NCI-H226 (cell line): ENCODE measurements at regions not wholly inside any gene's neighbourhood (a gene's known extent, or its start where the extent isn't known, plus 50 kb on each side); places are given as distances from the start of the nearest gene placed in this dataset.
"Not testable (repeated sequence)": the region's sequence is repeated elsewhere in the genome, so short reads cannot be mapped to it uniquely, and the experiment has no call there.

Source experiments
- DNase-seq: peaks from one replicate; pipeline ENCODE4 v3.0.0-alpha.2; 2015

DNA sequence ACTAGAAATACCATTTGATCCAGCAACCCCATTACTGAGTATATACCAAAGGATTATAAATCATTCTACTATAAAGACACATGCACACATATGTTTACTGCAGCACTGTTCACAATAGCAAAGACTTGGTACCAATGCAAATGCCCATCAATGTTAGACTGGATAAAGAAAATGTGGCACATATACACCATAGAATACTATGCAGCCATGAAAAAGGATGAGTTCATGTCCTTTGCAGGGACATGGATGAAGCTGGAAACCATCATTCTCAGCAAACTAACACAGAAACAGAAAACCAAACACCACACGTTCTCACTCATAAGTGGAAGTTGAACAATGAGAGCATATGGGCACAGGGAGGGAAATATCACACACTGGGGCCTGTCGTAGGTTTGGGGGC is 106.0 kb downstream of the SPATA18 start:
- not testable (repeated sequence) for DNase-seq

- DNase-seq = no peak
Measured at GRCh38 chr4:52157641-52158316, 106.7 kb downstream of the SPATA18 start.

DNA sequence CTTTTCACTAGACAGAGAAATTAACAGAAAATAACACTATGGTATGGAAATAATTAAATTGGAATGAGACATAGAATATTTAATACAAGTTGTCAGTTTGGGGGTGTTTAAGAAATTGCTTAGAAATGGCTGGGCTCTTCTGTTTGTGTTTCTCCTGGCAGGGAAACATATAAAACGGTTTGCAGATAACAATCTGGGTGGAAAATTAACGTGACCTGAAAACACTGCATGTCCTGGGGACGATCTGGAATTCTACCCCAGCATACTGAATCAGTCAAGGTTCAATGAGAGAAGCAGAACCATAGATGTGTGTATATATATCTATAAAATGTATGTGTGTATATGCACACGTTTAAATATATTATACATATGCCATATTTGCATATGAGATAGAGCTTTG is 109.8 kb downstream of the SPATA18 start:
- DNase-seq = no peak

DNA sequence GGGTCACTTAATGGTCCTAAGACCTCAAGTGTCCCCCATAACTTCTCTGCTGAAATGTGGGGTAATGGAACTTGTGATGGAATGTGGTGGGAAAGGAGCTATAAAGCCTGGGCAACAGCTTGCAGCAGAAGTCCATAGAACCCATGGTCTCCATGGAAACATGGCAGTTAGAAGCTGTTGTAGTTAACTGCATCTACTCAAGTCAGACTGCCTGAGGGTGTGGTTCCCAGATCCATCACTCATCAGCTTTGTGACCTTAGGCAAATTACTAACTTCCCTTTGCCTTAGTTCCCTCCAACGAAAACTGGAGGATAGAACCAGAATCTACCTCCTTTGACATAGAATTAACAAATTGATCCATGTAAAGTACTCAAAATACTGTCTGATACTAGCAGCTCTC is 113.0 kb downstream of the SPATA18 start:
- no peak for DNase-seq

GRCh38 chr4:52172166-52172565 is 121.1 kb downstream of the SPATA18 start:
- DNase-seq = no peak

- no peak for DNase-seq
Measured at GRCh38 chr4:52173470-52174045, 122.5 kb downstream of the SPATA18 start.

GRCh38 chr4:52187603-52188002 is 136.5 kb downstream of the SPATA18 start:
- no peak for DNase-seq

DNA sequence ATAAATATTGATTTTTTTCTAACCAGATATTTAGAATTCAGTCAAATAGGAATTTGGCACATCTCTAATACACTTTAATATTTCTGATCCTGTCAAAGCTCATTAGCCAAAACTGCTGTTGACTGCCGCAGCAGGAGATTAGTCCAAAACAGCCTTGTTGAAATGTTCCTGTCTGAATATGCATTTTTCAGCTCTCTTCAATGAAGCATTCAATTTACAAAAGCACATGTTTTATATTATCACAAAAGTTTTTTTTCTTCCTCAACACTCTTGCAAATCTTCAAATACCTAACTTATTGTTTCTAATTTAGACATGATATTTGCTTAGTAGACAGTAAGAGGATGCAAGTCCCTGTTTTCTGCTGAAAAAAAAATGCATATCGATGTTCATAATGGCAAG is 140.9 kb downstream of the SPATA18 start:
- no peak for DNase-seq

DNA sequence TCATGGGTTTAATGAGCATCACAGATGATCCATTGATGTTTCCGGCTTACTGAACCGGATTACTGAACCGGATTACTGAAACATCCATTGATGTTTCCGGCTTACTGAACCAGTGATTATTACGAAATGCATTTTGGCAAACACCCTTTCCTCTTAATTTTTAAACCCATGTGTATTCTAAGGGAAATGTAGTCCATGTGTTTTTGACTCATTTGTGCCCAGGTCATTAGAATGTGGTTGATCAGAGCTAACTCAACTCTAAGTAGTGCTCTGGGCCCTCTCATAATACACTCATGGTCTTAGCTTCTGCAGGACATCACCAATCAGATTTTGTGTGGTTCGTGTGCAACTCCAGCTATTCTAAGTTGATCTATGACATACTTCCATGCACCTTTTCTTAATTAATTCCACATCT is 141.6 kb downstream of the SPATA18 start:
- DNase-seq = no peak

DNA sequence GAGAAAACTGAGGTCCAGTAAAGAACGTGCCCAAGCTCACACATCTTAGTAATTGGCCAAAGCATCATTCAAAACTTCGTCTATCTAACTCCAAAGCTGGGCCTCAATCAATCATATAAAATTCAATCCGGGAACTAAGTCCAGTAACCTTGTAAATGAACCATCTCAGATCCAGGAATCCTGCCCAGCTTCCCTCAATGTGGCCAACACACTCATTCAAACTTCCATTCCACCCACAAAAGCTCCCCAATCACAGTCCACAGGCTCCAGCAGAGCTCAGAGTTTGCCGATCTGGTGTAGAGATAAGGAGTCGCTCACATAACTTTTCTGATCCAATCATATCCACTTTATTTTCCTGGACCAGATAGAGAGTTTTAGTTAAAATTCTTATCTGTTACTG is 144.8 kb downstream of the SPATA18 start:
- DNase-seq = no peak

- DNase-seq = no peak
Measured at GRCh38 chr4:52196606-52197130, 145.6 kb downstream of the SPATA18 start.

- DNase-seq = no peak
Measured at GRCh38 chr4:52197306-52197705, 146.2 kb downstream of the SPATA18 start.

DNA sequence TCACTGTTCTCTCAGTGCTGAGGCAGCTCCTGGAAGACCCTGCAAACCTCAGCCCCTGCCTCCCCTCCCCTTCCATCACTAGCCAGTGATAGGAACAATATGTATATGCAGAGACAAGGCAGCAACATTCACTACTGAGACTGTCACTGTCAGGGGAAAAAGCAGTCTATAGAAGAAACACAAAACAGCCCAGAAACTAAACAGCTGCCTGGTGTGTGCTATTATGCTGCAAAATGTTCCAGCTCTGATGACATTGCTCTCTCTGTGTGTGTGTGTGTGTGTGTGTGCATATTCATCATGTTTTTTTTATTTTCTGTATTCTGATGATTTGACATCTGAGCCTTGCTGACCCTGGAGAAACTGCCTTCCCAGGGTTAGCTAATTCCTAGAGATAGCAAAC is 147.2 kb downstream of the SPATA18 start:
- DNase-seq = no peak

GRCh38 chr4:52199574-52200338 is 148.7 kb downstream of the SPATA18 start:
- peak; percentile 77 for DNase-seq

- DNase-seq = no peak
Measured at GRCh38 chr4:52200339-52200725, 149.2 kb downstream of the SPATA18 start.

GRCh38 chr4:52201715-52202114 is 150.6 kb downstream of the SPATA18 start:
- no peak for DNase-seq

GRCh38 chr4:52202251-52202779 is 151.2 kb downstream of the SPATA18 start:
- no peak for DNase-seq

- no peak for DNase-seq
Measured at GRCh38 chr4:52202931-52203330, 151.8 kb downstream of the SPATA18 start.

- no peak for DNase-seq
Measured at GRCh38 chr4:52203351-52203750, 152.2 kb downstream of the SPATA18 start.

- DNase-seq = no peak
Measured at GRCh38 chr4:52204921-52205320, 153.8 kb downstream of the SPATA18 start.

DNA sequence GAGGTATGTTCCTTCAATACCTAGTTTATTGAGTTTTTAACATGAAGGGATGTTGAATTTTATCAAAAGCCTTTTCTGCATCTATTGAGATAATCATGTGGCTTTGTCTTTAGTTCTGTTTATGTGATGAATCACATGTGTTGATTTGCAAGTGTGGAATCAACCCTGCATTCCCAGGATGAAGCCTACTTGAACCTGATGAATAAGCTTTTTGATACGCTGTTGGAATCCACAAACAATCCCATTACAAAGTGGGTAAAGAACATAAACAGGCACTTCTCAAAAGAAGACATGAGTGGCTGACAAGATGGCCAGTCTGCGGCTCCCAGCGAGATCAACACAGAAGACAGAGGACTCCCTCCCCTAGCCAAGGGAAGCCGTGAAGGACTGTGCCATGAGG is 156.0 kb downstream of the SPATA18 start:
- not testable (repeated sequence) for DNase-seq

DNA sequence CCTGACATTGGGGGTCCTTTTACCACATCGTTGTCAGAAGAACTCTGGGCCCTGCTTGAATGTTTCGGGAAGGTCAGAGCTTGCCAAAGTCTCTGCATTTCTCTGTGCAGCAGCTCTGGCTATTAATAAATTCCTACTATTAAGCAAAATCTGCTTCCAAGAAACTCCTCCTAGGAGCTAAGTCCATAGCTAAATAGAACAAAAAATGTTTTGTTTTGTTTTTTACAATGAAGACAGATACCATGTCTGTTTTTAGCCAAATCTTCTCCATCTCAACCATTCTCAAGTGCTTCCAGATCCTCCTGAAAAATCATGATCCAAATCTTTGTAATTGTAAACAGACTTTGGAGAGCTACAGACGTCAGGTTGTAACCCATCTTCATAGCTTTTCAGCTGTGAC is 161.6 kb downstream of the SPATA18 start:
- DNase-seq = no peak

DNA sequence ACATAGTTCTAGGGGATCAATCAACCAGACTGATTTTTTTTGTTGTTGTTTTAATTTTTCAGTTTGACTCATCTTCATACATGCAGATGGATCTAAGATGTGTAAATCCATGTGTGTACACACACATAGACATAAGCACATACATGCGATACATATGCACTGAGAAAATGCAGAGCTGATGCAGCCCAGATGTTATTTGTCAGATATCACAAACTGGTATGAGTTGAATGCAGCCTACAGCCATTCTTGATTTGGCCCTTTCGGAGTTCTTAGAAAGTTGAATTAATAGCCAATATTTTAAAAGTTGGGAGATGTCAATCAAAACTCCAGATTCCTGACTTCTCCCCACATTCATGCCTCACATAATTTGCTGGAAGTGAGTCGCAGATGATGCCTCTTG is 180.4 kb downstream of the SPATA18 start:
- no peak for DNase-seq
